Lung (tissue), 11 donors: ENCODE measurements at regions not wholly inside any gene's neighbourhood (a gene's known extent, or its start where the extent isn't known, plus 50 kb on each side); places are given as distances from the start of the nearest gene placed in this dataset.
A peak's percentile ranks its signal among the peaks of the same experiment; 100 is the strongest.

ENCODE experiments used
- ATAC-seq: fragments of 200-7000 bp; cut with Tn5 transposase; one replicate; pipeline ENCODE4 v1.9.1; 2020; ENCODE audit warnings: moderate number of reproducible peaks; ENCODE audit not compliant: insufficient read depth, low FRiP score
- DNase-seq, 3 donors: peaks; one replicate each; pipeline ENCODE4 v3.0.0-alpha.2; 2013 to 2017
- H3K27ac ChIP-seq, 2 donors: one replicate each; pipeline ENCODE4 v1.5.1; 2013; ENCODE audit warnings: mild to moderate bottlenecking in 2 of 2, moderate library complexity in 2 of 2, control low read depth in 1 of 2, inconsistent platforms in 1 of 2, low read depth in 1 of 2, low read length in 1 of 2
- H3K27me3 ChIP-seq, 3 donors: one replicate each; pipeline ENCODE4 v1.5.1; 2013; ENCODE audit warnings: low read length in 2 of 3; ENCODE audit not compliant: control insufficient read depth in 3 of 3, insufficient read depth in 3 of 3
- H3K36me3 ChIP-seq, 4 donors: one replicate each; pipeline ENCODE4 v1.5.1; 2013; ENCODE audit warnings: low read length in 4 of 4, mild to moderate bottlenecking in 1 of 4, moderate library complexity in 1 of 4; ENCODE audit not compliant: control insufficient read depth in 4 of 4, insufficient read depth in 4 of 4
- H3K4me1 ChIP-seq, 5 donors: one replicate each; pipeline ENCODE4 v1.5.1; 2013; ENCODE audit warnings: low read length in 5 of 5, mild to moderate bottlenecking in 2 of 5, moderate library complexity in 1 of 5; ENCODE audit not compliant: control insufficient read depth in 5 of 5, insufficient read depth in 5 of 5
- H3K4me3 ChIP-seq: one replicate; pipeline ENCODE4 v1.5.1; 2013; ENCODE audit warnings: mild to moderate bottlenecking, control low read depth, moderate library complexity
- H3K9ac ChIP-seq, 2 donors: one replicate each; pipeline ENCODE4 v1.5.1; 2013; ENCODE audit warnings: low read length in 2 of 2, control low read depth in 1 of 2; ENCODE audit not compliant: insufficient read depth in 1 of 2
- H3K9me3 ChIP-seq, 4 donors: one replicate each; pipeline ENCODE4 v1.5.1; 2013; ENCODE audit warnings: low read length in 3 of 4, mild to moderate bottlenecking in 1 of 4, moderate library complexity in 1 of 4; ENCODE audit not compliant: control insufficient read depth in 4 of 4, insufficient read depth in 3 of 4
- CTCF ChIP-seq: IDR thresholded peaks from 2 replicates; pipeline ENCODE4 v1.5.1; 2012; ENCODE audit warnings: mild to moderate bottlenecking; ENCODE audit errors: control extremely low read depth, extremely low read depth
- WGBS, 2 donors: extraction: QIAGEN DNeasy Blood & Tissue Kit; methylation state at CpG; one replicate each; pipeline ENCODE4 v1.1.7; 2013; 5-methylcytosine and 5-hydroxymethylcytosine counted together
- donor health status: control.
- donor health status: control.
- donor health status: Bipolar disorder and iron deficiency.
- donor health status: healthy.
- donor health status: DM: yes; HTN: yes; CAD: no.

GRCh38 chr9:73269430-73270101, 117.9 kb downstream of the ANXA1 start:
- Histone ChIP-seq H3K4me3 (no peak overlapping the region), H3K9me3 (no peaks in the 10 kb centered on the region), H3K36me3 (no peaks in the 10 kb centered on the region), H3K27ac (no peak overlapping the region), H3K27me3 (no peaks in the 10 kb centered on the region), H3K9ac (no peak overlapping the region), H3K4me1 (no peaks in the 10 kb centered on the region)
- ATAC-seq, result no peak
- no peak for TF ChIP-seq CTCF
- DNase-seq, result peak in 2 of 3 donors; percentile 38 to 45
- WGBS, 2 donors, result 38 to 48% methylated on average over 4 of the region's 4 CpGs

GRCh38 chr9:73270967-73271721, 119.5 kb downstream of the ANXA1 start:
- DNase-seq, result no peak
- no peak overlapping the region for H3K4me3 ChIP-seq
- H3K9me3 ChIP-seq, result no peaks in the 10 kb centered on the region
- no peaks in the 10 kb centered on the region for H3K27me3 ChIP-seq
- TF ChIP-seq CTCF, result no peak
- no peak overlapping the region for H3K27ac ChIP-seq
- H3K4me1 ChIP-seq, result no peaks in the 10 kb centered on the region
- 51 to 60% methylated on average over 3 of the region's 3 CpGs for WGBS, 2 donors
- no peaks in the 10 kb centered on the region for H3K36me3 ChIP-seq
- ATAC-seq, result peak; percentile 31
- no peak overlapping the region for H3K9ac ChIP-seq

GRCh38 chr9:73280113-73280512, 128.4 kb downstream of the ANXA1 start:
- no peak for TF ChIP-seq CTCF
- WGBS, 2 donors, result 72 to 85% methylated on average over 3 of the region's 3 CpGs
- Histone ChIP-seq H3K4me3 (no peak overlapping the region), H3K4me1 (no peaks in the 10 kb centered on the region), H3K9me3 (no peaks in the 10 kb centered on the region), H3K36me3 (no peaks in the 10 kb centered on the region), H3K9ac (no peak overlapping the region), H3K27me3 (no peaks in the 10 kb centered on the region), H3K27ac (no peak overlapping the region)
- ATAC-seq (no peak), DNase-seq (no peak)
